ENCODE measurements at regions not wholly inside any gene's neighbourhood (a gene's known extent, or its start where the extent isn't known, plus 50 kb on each side); places are given as distances from the start of the nearest gene placed in this dataset.

- TF ChIP-seq, protein P1, sequence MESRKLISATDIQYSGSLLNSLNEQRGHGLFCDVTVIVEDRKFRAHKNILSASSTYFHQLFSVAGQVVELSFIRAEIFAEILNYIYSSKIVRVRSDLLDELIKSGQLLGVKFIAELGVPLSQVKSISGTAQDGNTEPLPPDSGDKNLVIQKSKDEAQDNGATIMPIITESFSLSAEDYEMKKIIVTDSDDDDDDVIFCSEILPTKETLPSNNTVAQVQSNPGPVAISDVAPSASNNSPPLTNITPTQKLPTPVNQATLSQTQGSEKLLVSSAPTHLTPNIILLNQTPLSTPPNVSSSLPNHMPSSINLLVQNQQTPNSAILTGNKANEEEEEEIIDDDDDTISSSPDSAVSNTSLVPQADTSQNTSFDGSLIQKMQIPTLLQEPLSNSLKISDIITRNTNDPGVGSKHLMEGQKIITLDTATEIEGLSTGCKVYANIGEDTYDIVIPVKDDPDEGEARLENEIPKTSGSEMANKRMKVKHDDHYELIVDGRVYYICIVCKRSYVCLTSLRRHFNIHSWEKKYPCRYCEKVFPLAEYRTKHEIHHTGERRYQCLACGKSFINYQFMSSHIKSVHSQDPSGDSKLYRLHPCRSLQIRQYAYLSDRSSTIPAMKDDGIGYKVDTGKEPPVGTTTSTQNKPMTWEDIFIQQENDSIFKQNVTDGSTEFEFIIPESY (CRISPR knock-in tag; IDR thresholded peaks at IDR 0.05), result no peak
- TF ChIP-seq EZH2 (conservative IDR thresholded peaks at IDR 0.05; ENCODE audit: low read depth, low read length) (no peak), FOXK2 (IDR thresholded peaks at IDR 0.05) (no peak), ZNF12 (CRISPR knock-in tag; IDR thresholded peaks at IDR 0.05) (no peak), RNF2 (conservative IDR thresholded peaks at IDR 0.05; ENCODE audit: low read depth) (no peak), POLR2A (IDR thresholded peaks at IDR 0.05; ENCODE audit: insufficient read depth in 1 of 2, low read depth in 2 of 2, low read length in 2 of 2) (no peak), CTCF (CRISPR knock-in tag; IDR thresholded peaks at IDR 0.05) (no peak), RFXAP (CRISPR knock-in tag; IDR thresholded peaks at IDR 0.05; ENCODE audit: borderline replicate concordance) (no peak)
These were observed 97.9 kb upstream of the DAAM1 start for GRCh38 chr14:59090572-59090971.

Measured in HepG2 (cell line).